ENCODE measurements at regions not wholly inside any gene's neighbourhood (a gene's known extent, or its start where the extent isn't known, plus 50 kb on each side); places are given as distances from the start of the nearest gene placed in this dataset.

DNA sequence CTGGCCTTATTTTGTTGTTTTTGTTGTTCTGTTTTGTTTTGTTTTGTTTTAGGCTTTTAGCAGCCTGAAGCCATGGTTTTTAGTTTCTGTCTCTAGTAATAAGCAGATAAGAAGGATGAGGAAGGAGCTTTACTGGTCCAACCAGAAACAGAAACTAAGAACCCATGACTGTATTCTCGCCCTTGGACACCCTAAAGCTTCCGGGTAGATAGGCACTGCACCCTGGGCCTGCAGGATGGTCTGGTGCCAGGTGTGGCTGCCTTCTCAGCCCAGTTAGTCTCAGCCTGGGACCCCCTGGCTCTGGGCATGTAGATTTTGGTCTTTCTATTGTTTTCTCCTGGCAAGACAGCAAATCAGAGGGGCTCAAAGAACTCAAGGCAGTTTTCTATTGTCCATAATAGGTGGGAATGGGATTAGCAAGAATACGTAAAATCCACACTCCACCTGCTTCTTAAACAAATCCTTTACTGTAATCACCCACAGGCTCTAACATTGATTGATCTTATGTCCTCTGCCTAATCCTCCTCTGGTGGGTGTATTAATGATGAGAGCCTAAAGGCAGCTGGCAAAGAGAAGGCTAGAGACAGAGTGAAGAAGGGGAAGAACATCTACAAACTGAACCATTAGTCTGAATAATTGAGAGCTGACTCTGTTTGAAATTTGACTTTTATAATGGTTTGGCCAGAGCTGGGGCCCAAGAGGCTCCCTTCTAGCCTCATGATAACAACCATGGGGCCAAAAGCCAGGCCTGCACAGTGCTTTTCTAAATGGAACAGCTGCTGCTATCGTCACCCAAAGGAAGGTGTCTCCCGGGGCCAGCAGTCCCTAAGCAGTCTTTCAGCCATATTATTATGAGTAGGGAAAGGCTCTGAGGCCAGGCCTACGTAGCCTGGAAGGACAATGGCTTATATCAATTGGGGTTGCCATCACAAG lies 106.8 kb upstream of the ATP1A1 start:
- DNase-seq (ENCODE audit: extremely low read depth, low read depth): no peak
- TF ChIP-seq, protein P1, sequence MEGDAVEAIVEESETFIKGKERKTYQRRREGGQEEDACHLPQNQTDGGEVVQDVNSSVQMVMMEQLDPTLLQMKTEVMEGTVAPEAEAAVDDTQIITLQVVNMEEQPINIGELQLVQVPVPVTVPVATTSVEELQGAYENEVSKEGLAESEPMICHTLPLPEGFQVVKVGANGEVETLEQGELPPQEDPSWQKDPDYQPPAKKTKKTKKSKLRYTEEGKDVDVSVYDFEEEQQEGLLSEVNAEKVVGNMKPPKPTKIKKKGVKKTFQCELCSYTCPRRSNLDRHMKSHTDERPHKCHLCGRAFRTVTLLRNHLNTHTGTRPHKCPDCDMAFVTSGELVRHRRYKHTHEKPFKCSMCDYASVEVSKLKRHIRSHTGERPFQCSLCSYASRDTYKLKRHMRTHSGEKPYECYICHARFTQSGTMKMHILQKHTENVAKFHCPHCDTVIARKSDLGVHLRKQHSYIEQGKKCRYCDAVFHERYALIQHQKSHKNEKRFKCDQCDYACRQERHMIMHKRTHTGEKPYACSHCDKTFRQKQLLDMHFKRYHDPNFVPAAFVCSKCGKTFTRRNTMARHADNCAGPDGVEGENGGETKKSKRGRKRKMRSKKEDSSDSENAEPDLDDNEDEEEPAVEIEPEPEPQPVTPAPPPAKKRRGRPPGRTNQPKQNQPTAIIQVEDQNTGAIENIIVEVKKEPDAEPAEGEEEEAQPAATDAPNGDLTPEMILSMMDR (IDR thresholded peaks at IDR 0.05; ENCODE audit: low read depth, low read length, missing control alignments): no peak
- no peak overlapping the region for H3K4me3 ChIP-seq (replicated peaks; ENCODE audit: low read depth, low read length)

DNA sequence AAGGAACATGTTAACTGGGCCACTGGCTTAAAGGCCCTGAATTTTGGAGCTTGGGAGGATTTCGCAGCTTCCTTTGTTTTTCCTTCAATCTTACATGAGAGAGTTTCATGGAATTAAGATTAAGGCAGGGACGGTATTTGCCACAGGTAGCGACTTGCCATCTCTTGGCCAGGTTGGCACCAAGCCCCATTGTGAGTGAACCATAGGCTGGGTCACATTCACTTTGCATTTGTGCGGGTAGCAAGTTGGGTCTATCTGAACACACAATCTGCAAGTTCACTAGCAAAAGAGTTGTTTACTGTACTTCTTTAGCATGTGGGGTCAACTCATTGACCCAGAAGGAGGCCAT lies 106.2 kb upstream of the ATP1A1 start:
- H3K4me3 ChIP-seq (replicated peaks; ENCODE audit: low read depth, low read length): no peak overlapping the region
- TF ChIP-seq, protein P1 (IDR thresholded peaks at IDR 0.05; ENCODE audit: low read depth, low read length, missing control alignments): no peak
- DNase-seq (ENCODE audit: extremely low read depth, low read depth): no peak

DNA sequence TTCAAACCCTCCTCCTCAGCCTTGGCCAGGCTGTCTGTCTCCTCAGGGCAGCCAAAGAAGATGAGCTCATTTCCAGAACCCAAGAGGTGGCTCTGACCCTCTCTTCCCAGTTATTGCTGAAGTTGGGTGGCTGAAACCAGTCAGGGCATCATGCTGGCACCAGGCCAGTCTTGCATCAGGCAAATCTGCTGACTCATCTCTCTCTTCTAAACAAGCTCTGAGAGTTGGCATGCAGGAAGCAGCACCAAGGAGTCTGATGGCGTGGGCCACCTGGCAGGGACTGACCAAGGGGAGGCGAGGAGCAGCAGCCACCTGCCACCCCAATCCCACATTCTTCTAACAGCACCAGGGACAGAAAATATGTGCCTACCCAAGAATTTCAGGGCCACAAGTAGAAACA lies 104.8 kb upstream of the ATP1A1 start:
- no peak for DNase-seq (ENCODE audit: extremely low read depth, low read depth)
- H3K4me3 ChIP-seq (replicated peaks; ENCODE audit: low read depth, low read length): no peak overlapping the region
- TF ChIP-seq, protein P1 (IDR thresholded peaks at IDR 0.05; ENCODE audit: low read depth, low read length, missing control alignments): no peak

DNA sequence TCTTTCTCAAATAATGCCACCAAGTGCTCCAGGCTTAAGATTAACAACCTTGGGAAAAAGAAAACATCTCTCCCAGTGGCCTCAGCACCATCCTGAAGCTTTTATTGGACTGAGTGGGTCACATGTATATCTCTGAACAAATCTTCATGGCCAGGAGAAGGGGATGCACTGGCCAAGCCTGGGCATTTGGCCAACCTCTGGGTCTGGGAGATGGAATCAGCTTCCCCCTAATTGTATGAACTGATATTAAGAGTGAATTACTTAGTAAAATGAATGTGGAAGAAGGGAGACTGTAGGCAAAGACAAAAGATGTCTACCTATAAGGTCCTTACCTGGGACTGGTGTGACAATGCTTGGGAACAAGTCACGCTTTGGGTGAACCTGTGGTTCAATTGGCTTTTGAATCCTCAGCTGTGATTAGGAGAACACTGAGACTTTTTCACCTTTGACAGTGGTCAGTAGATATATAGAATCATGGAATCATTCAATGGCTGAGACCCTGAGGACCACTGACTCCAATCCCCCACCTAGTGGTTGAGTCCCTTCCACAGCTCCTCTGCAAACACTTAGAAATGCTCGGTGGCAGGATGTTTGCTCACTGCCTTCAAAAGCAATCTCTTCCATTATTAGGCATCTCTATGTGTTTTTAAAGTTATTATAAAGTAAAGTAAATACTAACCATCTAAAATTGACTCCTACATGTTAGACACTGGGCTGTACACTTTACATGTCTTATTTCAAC lies 102.6 kb upstream of the ATP1A1 start:
- TF ChIP-seq, protein P1 (IDR thresholded peaks at IDR 0.05; ENCODE audit: low read depth, low read length, missing control alignments): no peak
- no peak for DNase-seq (ENCODE audit: extremely low read depth, low read depth)
- no peak overlapping the region for H3K4me3 ChIP-seq (replicated peaks; ENCODE audit: low read depth, low read length)

DNA sequence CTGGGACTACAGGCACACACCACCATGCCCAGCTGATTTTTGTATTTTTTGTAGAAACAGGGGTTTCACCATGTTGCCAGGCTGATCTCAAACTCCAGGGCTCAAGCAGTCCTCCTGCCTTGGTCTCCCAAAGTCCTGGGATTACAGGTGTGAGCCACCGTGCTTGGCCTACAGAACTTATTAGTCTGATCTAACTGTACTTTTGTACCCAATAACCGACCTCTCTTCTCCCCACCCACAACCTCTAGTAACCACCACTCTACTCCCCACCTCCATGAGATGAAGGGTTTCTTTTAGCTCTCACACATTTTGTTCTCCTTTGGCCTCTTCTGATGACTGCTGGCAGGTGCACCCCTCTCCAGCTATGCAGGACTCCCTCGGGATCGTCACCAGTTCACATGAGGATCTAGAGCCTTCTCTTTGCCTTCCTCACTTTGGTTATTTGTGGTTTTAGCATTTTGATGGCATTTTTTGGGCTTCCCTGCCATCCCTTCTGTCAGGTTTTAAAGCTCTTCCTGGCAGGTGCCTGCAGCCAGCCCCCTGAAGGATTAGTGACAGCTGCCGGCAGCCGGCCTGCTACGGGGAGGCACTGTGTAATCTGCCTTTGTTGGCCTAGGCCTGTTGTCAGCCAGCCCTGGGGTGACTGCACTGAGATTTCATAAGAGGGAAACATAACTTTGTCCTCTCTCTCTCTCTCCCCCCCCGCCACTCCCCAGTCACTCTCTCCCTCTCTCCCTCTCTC lies 99.8 kb upstream of the ATP1A1 start:
- H3K4me3 ChIP-seq (replicated peaks; ENCODE audit: low read depth, low read length): no peak overlapping the region
- TF ChIP-seq, protein P1 (IDR thresholded peaks at IDR 0.05; ENCODE audit: low read depth, low read length, missing control alignments): no peak
- no peak for DNase-seq (ENCODE audit: extremely low read depth, low read depth)

DNA sequence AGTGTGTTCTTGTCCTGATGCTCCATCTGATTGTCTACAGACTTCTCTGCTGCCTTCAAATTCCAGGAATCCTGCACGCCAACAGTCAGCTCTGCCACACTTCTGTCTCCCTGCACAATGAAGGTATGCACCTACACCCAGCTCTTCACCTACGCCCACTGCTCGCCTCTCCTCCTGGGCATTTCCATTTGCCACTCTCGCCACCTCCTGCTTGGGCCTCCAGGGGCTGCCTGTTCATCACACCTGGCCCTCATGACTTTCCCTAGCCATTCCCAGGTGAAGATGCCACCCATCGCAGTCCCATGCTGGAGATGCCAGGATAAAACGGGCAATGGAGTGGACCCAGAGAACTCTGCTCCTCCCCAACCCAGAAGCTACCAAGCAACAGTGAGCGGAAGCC lies 96.5 kb upstream of the ATP1A1 start:
- TF ChIP-seq, protein P1 (IDR thresholded peaks at IDR 0.05; ENCODE audit: low read depth, low read length, missing control alignments): no peak
- no peak overlapping the region for H3K4me3 ChIP-seq (replicated peaks; ENCODE audit: low read depth, low read length)
- DNase-seq (ENCODE audit: extremely low read depth, low read depth): no peak
